Daoy (cell line): ENCODE measurements at regions not wholly inside any gene's neighbourhood (a gene's known extent, or its start where the extent isn't known, plus 50 kb on each side); places are given as distances from the start of the nearest gene placed in this dataset.
A peak's percentile ranks its signal among the peaks of the same experiment; 100 is the strongest.

ENCODE experiments used
- DNase-seq: peaks from one replicate; pipeline ENCODE4 v3.0.0-alpha.2; 2015; ENCODE audit warnings: low read depth

DNA sequence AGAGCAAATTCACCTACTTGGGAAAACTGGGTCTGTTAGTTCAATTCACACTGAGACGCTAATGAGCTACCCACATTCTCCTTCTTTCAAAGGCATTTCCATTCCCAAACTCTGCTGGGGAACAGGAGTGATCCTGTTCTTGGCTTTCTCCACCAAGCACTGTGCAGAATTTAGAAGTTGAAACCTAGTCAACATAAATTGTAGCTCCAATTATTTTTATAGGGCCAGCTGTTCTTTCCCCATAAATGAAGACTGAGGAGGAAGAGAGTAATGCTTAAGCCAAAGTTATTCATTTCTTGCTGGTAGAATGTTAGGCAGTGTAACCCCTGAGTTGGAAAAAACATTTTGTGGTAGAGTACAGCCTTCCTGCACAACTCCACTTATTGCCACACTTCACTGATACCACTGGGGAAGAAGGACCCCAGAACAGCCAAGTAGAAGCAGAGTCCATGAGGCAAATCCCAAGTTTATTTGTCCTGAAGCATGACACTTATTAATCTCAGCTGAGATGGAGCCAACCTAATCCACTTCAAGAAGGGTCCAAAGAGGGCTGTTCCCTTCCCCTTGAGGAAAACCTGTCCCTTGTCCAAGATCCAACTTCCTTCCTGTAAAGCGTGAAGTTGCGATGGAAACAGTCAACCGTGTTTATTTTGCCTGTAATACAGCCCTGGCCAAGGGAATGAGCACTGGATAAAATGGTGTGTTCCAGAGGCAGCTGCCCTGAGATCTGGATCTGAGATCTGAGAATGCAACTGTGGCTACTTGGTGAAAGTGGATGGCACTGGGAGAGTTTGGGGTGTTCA lies 151.8 kb downstream of the TBX5 start:
- no peak for DNase-seq

- DNase-seq, result no peak
These were observed 157.4 kb downstream of the TBX5 start for GRCh38 chr12:114248527-114248926.

GRCh38 chr12:114245555-114245954 lies 160.4 kb downstream of the TBX5 start:
- DNase-seq, result peak; percentile 53

- peak; percentile 53 for DNase-seq
These were observed 163.9 kb downstream of the TBX5 start for GRCh38 chr12:114241973-114242434.

GRCh38 chr12:114240288-114240687 lies 165.7 kb downstream of the TBX5 start:
- DNase-seq, result no peak

DNA sequence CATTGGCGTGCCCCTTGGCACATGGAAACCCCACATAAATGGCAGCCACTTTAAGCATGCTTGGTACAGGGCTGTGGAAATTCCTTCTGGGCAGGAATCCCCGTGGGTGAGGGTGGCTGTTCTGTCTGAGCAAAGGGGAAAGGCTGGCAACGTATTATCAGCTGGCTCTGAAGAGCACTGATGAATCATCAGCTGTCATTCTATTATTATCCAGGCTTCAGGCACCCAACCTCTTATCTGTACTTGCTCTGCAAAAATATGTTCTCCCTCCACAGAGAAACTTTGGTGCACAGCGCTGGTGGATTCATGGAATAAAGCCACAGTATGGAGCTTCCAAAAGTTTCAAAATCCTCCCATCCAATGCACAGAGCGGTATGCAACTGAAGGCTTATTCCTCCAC lies 167.1 kb downstream of the TBX5 start:
- DNase-seq, result peak; percentile 33

- DNase-seq, result no peak
These were observed 168.7 kb downstream of the TBX5 start for GRCh38 chr12:114237230-114237629.

DNA sequence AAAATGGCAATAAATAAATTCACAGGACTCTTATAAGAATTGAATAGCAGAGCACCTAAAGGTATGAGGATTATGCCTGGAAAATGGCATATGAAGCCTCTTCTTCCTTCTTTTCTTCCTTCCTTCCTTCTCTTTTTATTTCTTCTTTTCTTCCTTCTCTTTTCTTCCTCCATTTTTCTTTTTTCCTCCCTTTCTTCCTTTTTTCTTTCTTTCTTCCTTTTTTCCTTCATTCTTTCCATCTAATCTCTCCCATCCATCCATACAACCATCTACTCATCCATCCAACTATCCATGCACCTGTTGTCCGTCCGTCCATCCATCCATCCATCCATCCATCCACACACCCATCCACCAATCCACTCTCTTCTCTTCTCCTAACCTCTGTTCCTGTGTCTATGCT lies 173.8 kb downstream of the TBX5 start:
- no peak for DNase-seq

GRCh38 chr12:114229150-114229549 lies 176.8 kb downstream of the TBX5 start:
- no peak for DNase-seq

GRCh38 chr12:114226241-114226928 lies 179.6 kb downstream of the TBX5 start:
- DNase-seq, result no peak

- peak; percentile 52 for DNase-seq
These were observed 183.8 kb downstream of the TBX5 start for GRCh38 chr12:114221957-114222630.

- DNase-seq, result peak; percentile 40
These were observed 184.7 kb downstream of the TBX5 start for GRCh38 chr12:114221136-114221833.

- DNase-seq, result no peak
These were observed 185.6 kb downstream of the TBX5 start for GRCh38 chr12:114220311-114220710.

DNA sequence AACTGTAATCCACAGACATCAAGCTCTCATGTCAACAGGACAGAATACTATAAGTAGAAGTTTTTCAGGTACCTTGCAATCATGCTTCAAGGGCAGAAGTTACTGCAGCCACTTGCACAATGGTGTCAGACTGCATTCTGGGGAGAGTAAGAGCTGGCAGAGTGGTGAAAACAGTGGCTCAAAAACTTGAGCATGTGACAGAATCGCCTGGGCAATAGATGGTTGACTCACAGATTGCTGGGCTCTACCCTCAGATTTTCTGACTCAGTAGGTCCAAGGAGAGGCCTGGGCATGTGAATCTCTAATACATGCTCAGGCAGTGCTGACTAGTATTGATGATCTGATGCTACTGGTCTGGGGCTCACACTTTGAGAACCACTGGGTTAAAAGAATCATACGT lies 187.8 kb downstream of the TBX5 start:
- no peak for DNase-seq

DNA sequence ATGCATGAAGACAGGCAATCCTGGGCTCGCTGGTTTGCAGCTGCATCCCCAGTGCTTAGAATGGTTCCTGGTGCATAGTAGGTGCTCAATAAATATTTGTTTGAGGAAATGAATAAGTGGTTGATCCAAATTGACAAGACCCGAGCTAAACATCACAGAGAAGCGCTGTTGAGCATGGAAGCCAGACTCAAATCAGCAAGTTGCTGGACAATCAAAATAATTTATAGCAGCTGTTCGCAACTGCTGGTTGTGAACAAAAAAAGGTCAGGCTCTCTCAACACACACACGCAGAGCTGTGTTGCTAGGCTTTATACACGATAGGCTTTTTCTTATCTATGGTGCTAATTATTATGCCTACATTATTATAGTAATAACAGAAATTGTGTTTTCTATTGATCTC lies 190.2 kb downstream of the TBX5 start:
- DNase-seq, result no peak

DNA sequence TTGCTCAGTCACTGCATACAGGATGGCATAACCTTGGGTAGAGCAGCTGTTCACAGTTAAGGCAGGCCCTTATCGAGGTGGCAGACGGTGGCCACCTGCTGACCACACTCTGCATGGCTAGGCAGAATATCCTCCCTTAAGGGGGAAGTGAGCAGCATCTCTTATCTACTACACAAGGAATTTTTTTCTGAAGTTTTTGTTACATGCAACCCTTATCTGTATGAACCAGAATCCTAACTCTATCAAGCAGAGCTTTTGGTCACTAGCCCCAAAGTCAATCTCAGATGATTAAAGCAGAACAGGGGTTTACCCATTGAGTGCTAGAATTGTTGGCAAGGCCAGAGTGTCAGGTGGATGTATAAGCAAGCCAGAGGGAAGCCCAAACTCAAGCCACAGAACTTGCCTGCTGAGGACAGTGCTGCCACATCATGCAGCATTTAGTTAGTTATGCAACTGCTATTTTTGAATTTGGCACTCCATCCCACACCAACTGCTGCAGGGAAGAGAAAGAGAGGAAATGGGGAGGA lies 192.8 kb downstream of the TBX5 start:
- DNase-seq, result no peak

GRCh38 chr12:114209861-114210260 lies 196.1 kb downstream of the TBX5 start:
- DNase-seq, result no peak

DNA sequence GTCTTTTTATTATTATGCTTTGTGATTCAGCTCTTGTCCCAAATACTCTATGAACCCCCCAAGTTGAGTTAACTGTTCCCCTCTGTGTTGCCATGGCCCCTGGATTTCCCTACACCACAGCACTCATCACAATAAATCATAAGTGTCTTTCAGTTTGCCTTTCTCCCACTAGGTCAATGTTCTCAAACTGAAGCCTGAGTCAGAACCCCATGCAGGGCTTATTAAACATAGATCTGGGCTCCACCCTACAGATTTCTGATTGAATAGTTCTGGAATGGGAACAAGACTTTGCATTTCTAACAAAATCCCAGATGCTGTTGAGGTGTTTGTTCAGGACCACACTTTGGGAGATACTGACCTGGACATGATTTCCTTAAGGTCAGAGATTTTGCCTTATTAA lies 199.4 kb downstream of the TBX5 start:
- no peak for DNase-seq

DNA sequence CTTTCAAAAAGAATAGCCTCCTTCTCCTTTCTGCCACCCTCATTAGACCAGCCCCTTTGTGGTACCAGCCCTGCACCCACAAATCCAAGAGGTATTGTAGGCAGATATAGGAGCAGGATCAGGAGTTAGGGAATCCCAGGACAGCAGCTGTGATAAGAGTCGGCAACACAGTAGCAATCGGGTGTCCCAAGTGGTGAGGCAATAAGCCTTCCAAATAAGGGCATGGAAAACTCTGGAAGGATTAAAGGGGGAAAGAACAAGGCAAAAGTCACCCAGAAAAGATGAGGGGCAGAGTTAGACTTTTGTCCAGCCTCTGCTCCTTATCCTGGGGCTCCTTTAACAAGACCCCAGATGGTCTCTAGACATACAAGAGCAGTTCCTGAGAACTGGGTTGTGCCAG lies 204.2 kb downstream of the TBX5 start:
- no peak for DNase-seq

DNA sequence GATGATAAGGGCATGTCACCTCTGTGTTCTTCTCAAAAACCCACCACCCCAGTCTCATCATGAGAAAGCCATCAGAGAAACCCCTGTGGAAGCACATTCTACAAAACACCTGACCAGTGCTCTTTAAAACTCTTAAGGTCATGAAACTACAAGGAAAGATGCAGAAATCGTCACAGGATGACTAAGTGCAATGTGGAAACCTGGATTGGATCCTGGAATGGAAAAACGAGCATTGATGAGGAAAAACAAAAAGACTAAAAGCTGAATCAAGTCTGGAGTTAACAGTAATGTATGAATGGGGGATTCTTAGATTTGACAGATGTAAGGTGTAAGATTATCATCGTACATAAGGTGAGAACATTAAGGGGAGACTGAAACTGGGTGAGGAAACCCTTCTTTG lies 211.0 kb downstream of the TBX5 start:
- DNase-seq, result no peak

GRCh38 chr12:114194066-114194465 lies 211.9 kb downstream of the TBX5 start:
- no peak for DNase-seq

DNA sequence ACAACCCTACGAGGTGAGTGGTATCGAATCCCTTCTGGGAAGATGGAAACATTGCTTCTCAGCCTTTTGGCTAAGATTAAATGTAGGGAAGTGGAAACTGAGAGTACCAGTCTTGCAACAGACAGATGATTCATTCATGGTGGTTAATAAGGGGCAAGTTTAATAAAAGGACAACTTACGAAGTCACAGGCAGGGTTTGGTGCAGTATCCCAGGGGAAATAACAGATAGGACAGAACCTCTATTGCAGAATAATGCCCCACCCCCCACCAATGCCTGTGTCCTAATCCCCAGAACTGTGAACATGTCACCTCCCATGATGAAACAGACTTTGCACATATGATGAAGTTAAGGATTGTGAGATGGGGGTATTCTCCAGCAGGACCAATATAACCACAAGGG lies 212.5 kb downstream of the TBX5 start:
- DNase-seq, result no peak
